ENCODE measurements at regions not wholly inside any gene's neighbourhood (a gene's known extent, or its start where the extent isn't known, plus 50 kb on each side); places are given as distances from the start of the nearest gene placed in this dataset.

- no peak for TF ChIP-seq POLR2A (IDR thresholded peaks at IDR 0.05)
- TF ChIP-seq CTCF (IDR thresholded peaks at IDR 0.05 in 4 of 5, conservative IDR thresholded peaks at IDR 0.05 in 1 of 5), result no peak
- Histone ChIP-seq H3K36me3 (no peaks in the 10 kb centered on the region), H3K4me3 (no peak overlapping the region), H3K27me3 (no peaks in the 10 kb centered on the region), H3K4me1 (no peaks in the 10 kb centered on the region), H3K9me3 (no peaks in the 10 kb centered on the region), H3K27ac (no peak overlapping the region)
- intact Hi-C loops (cut with DNase I; ENCODE audit: low total_unique reads) (no loop called here), in situ Hi-C loops (cut with MboI; ENCODE audit: low sequenced_read_pairs in 4 of 4) (no loop called here)
- DNase-seq (no peak), ATAC-seq (no peak)
Measured at GRCh38 chr2:166665991-166666940, 172.2 kb upstream of the SCN7A start.

- H3K27ac ChIP-seq, result no peak overlapping the region
- no peaks in the 10 kb centered on the region for H3K9me3 ChIP-seq
- intact Hi-C loops (cut with DNase I; ENCODE audit: low total_unique reads), result no loop called here
- in situ Hi-C loops (cut with MboI; ENCODE audit: low sequenced_read_pairs in 4 of 4), result no loop called here
- no peak for TF ChIP-seq POLR2A (IDR thresholded peaks at IDR 0.05)
- no peak for TF ChIP-seq CTCF (IDR thresholded peaks at IDR 0.05 in 4 of 5, conservative IDR thresholded peaks at IDR 0.05 in 1 of 5)
- no peak overlapping the region for H3K4me3 ChIP-seq
- H3K36me3 ChIP-seq, result no peaks in the 10 kb centered on the region
- H3K27me3 ChIP-seq, result no peaks in the 10 kb centered on the region
- ATAC-seq (no peak), DNase-seq (no peak)
- H3K4me1 ChIP-seq, result no peaks in the 10 kb centered on the region
Measured at GRCh38 chr2:166661824-166662223, 167.8 kb upstream of the SCN7A start.

DNA sequence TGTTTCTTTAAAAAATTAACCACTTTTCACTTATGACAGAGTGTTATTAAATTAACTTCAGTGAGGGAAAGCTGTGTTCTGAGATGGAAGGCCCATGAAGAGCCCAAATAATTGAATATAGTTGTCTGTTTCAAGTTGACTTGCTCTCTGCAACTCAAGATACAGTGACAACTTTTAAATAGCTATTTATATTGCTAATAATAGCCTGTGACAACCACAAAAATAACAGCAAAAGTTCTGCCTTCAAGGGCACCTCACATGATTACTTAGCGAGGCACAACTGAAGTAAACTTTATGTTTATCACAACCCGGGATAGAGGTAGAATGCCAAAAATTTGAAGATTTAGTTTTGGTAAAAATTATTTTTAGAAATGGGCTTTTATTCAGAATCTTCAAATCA lies 167.3 kb upstream of the SCN7A start:
- H3K9me3 ChIP-seq, result no peaks in the 10 kb centered on the region
- no peaks in the 10 kb centered on the region for H3K27me3 ChIP-seq
- no peak overlapping the region for H3K27ac ChIP-seq
- ATAC-seq (no peak), DNase-seq (no peak)
- no peak overlapping the region for H3K4me3 ChIP-seq
- no peaks in the 10 kb centered on the region for H3K4me1 ChIP-seq
- no peak for TF ChIP-seq POLR2A (IDR thresholded peaks at IDR 0.05)
- TF ChIP-seq CTCF (IDR thresholded peaks at IDR 0.05 in 4 of 5, conservative IDR thresholded peaks at IDR 0.05 in 1 of 5), result no peak
- intact Hi-C loops (cut with DNase I; ENCODE audit: low total_unique reads), result no loop called here
- in situ Hi-C loops (cut with MboI; ENCODE audit: low sequenced_read_pairs in 4 of 4), result no loop called here
- no peaks in the 10 kb centered on the region for H3K36me3 ChIP-seq

- no peak overlapping the region for H3K27ac ChIP-seq
- DNase-seq (no peak), ATAC-seq (no peak)
- H3K27me3 ChIP-seq, result no peaks in the 10 kb centered on the region
- in situ Hi-C loops (cut with MboI; ENCODE audit: low sequenced_read_pairs in 4 of 4), result no loop called here
- H3K4me3 ChIP-seq, result no peak overlapping the region
- intact Hi-C loops (cut with DNase I; ENCODE audit: low total_unique reads), result no loop called here
- H3K9me3 ChIP-seq, result no peaks in the 10 kb centered on the region
- TF ChIP-seq CTCF (IDR thresholded peaks at IDR 0.05 in 4 of 5, conservative IDR thresholded peaks at IDR 0.05 in 1 of 5) (no peak), POLR2A (IDR thresholded peaks at IDR 0.05) (no peak)
- H3K36me3 ChIP-seq, result no peaks in the 10 kb centered on the region
- H3K4me1 ChIP-seq, result no peaks in the 10 kb centered on the region
Measured at GRCh38 chr2:166658901-166659300, 164.9 kb upstream of the SCN7A start.
